NCI-H187 (cell line): ENCODE measurements at regions not wholly inside any gene's neighbourhood (a gene's known extent, or its start where the extent isn't known, plus 50 kb on each side); places are given as distances from the start of the nearest gene placed in this dataset.

ENCODE experiments used
- DNase-seq, 2 experiments: peaks; one replicate each; lab custom pipeline; 2025; lab: John Stamatoyannopoulos, UW

DNA sequence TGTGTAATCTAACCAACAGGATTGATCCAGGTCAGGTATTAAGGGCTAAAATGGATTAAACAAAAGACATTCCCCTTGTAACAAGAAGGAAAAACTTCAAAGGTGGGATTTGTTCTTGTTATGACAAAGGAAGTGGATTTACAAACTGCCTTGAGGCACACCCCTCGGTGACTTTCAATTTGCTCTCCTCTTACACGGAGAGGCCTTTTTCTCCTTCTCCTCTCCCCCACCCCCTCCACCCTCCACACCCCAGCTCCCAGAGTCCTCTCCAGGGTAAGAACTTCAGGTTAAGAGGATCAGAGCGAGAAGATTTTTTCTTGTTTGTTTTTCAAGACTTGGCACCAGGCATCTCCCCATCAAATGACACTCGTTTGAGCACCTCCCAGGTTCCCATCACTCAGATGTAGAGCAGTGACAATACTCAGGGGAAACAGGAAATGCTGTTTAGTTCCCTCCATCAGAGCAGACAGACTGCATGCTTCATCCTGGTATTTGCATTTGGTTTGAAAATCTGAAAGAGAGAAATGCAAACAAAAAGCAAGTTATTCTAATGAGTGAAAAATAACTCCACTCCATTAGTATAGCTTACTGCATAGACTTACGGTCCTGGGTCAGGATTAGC is 77.6 kb upstream of the TMEM260 start:
- no peak for DNase-seq

DNA sequence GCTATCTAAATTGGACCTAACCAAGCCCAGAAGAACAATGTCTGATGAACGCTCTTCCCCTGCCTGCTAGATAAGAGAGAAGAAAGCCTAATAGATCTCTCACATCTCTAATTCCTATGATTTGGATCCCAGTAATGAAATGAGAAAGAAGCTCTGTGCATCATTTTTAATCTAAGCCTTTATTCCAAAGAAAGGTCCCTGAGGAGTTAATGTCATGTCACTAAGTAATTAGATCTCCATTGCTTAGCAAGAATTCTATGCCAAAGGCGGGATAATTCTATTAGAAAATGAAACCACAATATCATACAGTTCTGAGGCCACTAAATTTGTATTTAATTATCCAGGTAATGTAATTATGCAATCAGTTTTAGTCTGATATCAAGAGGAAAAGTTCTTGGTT is 74.2 kb upstream of the TMEM260 start:
- no peak for DNase-seq

DNA sequence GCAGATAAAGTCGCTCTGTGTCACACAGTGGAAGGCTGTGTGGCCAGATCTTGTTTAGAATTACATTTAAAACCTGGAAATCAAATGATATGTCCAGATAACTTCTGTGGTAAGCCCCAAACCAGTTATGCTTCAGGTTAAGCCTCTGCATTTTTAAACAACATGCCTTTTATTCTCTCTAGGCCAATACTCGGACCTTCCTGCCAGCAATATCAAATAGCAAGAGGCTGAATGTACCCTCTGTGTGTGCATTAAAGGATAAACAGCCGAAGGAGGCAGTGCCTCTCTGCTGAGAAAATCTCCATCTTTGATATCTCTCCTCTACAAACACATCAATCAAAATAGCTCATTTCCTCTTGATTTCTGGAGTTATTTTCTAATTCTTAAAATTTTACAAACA is 67.1 kb upstream of the TMEM260 start:
- no peak for DNase-seq

DNA sequence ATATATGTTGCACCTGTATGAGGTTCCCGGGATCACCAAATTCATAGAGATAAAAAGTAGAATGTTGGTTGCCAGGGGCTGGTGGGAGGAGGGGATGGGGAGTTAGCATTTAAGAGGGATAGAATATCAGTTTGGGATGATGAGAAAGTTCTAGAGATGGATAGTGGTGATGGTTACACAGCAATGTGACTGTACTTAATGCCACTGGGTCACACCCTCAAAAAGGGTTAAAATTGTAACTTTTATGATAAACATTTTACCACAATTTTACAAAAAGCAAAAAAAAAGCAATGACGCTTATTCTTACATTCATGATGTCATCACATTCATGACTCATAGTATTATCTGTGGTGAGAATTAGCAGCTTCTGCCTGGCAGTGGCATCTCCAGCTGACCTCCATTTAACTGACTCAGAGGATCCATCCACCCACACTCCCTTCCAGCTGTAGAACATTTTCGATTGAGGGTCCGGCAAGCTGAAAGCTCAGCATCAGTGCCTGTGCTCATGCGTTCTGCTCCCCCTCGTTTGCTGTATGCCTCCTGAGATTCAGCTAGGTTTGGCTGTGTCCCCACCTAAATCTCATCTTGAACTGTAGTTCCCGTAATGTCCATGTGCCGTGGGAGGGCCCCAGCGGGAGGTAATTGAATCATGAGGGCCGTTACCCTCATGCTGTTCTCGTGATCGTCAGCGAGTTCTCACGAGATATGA is 64.8 kb upstream of the TMEM260 start:
- DNase-seq = no peak

DNA sequence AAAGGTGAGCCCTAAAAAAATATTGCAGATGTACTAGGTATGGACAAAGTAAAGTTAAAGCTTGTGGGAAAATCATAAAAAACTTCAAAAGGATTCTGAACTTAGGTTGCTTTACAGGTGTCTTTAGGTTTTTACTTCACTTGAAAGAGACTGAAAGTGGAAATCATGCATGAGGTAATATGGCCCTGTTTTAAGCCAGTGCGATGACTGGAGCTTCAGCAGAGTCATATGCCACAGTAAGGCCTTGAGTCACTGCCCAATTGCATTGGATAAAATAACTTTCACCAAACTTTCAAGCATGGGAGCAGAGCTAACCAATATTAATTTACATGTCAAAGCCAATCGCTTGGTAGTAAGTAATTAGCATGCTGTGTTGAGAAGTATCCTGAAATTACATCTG is 63.9 kb upstream of the TMEM260 start:
- DNase-seq = no peak

DNA sequence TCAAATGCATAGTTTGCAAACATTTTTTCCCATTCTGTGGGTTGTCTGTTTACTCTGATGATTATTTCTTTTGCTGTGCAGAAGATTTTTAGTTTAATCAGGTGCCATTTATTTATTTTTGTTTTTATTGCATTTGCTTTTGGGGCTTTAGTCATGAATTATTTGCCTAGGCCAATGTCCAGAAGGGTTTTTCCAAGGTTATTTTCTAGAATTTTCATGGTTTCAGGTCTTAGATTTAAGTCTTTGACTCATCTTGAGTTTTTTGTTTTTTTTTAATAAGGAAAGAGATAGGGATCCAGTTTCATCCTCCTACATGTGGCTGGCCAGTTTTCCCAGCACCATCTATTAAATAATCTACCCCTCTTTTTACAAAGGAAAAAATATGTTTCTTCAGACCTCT is 57.2 kb upstream of the TMEM260 start:
- no peak for DNase-seq

DNA sequence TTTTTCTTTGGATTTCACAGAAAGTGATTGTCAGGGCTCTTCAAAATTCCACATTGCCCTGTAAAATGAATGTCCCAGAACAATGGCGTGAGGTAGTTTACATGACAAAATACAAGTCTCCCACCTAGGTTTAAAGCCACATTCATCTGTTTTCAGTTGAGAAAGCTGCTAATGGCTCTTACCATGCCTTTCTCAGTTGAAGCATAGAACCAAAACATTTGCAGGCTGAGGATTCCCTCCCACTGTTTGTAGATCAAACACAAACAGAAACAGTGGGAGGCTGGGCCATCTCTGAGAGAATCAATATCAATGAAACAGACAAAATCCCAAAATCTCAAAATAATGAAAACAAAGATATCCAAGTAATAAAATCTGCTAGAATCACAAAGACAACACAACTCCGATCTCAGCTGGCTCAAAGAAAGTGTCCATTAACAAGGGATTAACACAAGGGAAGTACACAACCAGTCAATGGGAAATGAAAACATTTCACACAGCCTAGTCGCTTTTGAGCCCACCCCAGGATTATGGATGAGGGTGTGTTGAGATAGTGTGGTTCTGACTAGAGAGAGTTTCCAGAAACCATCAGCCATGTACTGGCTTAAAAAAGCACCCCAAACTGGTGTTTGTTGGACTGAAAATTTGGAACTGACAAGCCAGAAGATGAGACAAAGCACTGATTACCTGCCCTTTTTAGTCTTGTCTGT is 54.5 kb upstream of the TMEM260 start:
- DNase-seq = no peak

DNA sequence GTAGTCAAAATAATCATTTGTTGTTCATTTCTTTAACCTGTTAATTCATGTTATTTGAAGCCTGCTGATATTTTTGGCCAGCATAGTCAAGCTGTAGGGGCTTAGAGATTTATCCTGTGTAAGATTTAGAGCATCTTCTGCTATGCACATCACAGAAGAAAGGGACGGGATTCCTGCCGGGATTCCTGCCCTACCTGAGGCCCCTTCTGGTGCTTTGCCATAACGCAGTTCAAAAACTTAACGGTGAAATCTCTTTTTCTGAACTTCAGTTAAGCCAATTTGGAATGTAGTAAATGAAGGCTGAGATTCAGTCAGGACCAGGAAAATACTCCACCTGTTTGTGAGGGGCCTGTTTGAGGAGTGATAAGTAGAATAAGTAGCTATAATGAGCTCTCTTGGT is 50.7 kb upstream of the TMEM260 start:
- DNase-seq = peak in 1 of 2 experiments; percentile 32
